ENCODE measurements at regions not wholly inside any gene's neighbourhood (a gene's known extent, or its start where the extent isn't known, plus 50 kb on each side); places are given as distances from the start of the nearest gene placed in this dataset.

DNA sequence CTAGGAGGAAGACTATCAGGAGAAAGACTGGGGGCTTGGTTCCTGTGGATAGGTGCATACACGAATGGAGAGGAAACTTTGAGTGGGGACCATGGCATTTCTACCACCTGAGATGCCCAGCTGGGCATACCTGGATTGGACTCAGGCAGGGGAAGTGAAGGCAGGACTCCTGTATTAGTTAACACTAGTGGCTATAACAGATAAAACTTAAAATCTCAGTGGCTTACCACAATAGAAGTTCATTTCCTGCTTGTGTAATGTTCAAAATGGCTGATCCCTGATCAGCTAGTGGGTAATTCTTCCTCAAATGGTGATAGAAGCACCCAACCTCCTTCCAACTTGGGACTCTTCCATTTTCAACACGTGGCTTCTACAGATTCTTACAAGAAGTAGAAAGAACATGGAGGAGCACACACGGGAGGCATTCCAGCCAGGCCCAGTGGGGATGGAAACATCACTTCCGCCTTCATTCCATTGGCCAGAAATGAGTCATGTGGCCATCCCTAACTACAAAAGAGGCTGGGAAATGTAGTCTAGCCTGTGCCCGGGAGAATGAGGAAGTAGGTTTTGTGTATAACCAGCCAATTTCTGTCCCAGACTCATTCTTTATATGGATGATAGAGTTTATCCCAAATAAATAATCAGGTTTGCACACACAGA, 112.1 kb downstream of the UTP18 start (continued):
- TF ChIP-seq PHF8 (IDR thresholded peaks at IDR 0.05; ENCODE audit: borderline replicate concordance, low read length) (peak; percentile 45; the same call in 1 of the 2 replicates), RBM25 (IDR thresholded peaks at IDR 0.05; ENCODE audit: low read depth, low read length, severe bottlenecking) (peak; percentile 52), U2AF1 (optimal IDR thresholded peaks at IDR 0.05; ENCODE audit: low read depth, low read length) (no peak), CBX3 (IDR thresholded peaks at IDR 0.05; ENCODE audit: borderline replicate concordance in 1 of 2, low read length in 2 of 2) (peak in 1 of 2 experiments; percentile 91; a peak in 2 of 3 replicates), POLR2AphosphoS5 (IDR thresholded peaks at IDR 0.05; ENCODE audit: control insufficient read depth, insufficient read depth, low read depth, low read length) (no peak), KLF16 (IDR thresholded peaks at IDR 0.05) (no peak), NCOA4 (IDR thresholded peaks at IDR 0.05; ENCODE audit: partially characterized antibody) (no peak), SMARCB1 (IDR thresholded peaks at IDR 0.05; ENCODE audit: insufficient read length, low read depth) (no peak), PHB2 (IDR thresholded peaks at IDR 0.05; ENCODE audit: low read depth) (no peak), DACH1 (IDR thresholded peaks at IDR 0.05; ENCODE audit: partially characterized antibody) (no peak), ZNF79 (CRISPR knock-in tag; IDR thresholded peaks at IDR 0.05; ENCODE audit: low read depth) (no peak), MAFG (tag; conservative IDR thresholded peaks at IDR 0.05) (no peak), NRF1 (conservative IDR thresholded peaks at IDR 0.05 in 1 of 2, IDR thresholded peaks at IDR 0.05 in 1 of 2) (no peak)
- TF ChIP-seq, protein P1, sequence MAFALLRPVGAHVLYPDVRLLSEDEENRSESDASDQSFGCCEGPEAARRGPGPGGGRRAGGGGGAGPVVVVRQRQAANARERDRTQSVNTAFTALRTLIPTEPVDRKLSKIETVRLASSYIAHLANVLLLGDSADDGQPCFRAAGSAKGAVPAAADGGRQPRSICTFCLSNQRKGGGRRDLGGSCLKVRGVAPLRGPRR (CRISPR knock-in tag; IDR thresholded peaks at IDR 0.05) = no peak
- TF ChIP-seq, protein P2, sequence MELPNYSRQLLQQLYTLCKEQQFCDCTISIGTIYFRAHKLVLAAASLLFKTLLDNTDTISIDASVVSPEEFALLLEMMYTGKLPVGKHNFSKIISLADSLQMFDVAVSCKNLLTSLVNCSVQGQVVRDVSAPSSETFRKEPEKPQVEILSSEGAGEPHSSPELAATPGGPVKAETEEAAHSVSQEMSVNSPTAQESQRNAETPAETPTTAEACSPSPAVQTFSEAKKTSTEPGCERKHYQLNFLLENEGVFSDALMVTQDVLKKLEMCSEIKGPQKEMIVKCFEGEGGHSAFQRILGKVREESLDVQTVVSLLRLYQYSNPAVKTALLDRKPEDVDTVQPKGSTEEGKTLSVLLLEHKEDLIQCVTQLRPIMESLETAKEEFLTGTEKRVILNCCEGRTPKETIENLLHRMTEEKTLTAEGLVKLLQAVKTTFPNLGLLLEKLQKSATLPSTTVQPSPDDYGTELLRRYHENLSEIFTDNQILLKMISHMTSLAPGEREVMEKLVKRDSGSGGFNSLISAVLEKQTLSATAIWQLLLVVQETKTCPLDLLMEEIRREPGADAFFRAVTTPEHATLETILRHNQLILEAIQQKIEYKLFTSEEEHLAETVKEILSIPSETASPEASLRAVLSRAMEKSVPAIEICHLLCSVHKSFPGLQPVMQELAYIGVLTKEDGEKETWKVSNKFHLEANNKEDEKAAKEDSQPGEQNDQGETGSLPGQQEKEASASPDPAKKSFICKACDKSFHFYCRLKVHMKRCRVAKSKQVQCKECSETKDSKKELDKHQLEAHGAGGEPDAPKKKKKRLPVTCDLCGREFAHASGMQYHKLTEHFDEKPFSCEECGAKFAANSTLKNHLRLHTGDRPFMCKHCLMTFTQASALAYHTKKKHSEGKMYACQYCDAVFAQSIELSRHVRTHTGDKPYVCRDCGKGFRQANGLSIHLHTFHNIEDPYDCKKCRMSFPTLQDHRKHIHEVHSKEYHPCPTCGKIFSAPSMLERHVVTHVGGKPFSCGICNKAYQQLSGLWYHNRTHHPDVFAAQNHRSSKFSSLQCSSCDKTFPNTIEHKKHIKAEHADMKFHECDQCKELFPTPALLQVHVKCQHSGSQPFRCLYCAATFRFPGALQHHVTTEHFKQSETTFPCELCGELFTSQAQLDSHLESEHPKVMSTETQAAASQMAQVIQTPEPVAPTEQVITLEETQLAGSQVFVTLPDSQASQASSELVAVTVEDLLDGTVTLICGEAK (IDR thresholded peaks at IDR 0.05) = peak; percentile 84
- TF ChIP-seq, protein P2 (CRISPR knock-in tag; IDR thresholded peaks at IDR 0.05) = no peak
- TF ChIP-seq, protein P3, sequence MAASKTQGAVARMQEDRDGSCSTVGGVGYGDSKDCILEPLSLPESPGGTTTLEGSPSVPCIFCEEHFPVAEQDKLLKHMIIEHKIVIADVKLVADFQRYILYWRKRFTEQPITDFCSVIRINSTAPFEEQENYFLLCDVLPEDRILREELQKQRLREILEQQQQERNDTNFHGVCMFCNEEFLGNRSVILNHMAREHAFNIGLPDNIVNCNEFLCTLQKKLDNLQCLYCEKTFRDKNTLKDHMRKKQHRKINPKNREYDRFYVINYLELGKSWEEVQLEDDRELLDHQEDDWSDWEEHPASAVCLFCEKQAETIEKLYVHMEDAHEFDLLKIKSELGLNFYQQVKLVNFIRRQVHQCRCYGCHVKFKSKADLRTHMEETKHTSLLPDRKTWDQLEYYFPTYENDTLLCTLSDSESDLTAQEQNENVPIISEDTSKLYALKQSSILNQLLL (CRISPR knock-in tag; IDR thresholded peaks at IDR 0.05; ENCODE audit: borderline replicate concordance) = no peak
- TF ChIP-seq, protein P4, sequence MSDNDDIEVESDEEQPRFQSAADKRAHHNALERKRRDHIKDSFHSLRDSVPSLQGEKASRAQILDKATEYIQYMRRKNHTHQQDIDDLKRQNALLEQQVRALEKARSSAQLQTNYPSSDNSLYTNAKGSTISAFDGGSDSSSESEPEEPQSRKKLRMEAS (CRISPR knock-in tag; IDR thresholded peaks at IDR 0.05) = no peak
